Thyroid gland (tissue), 4 donors: ENCODE measurements at regions not wholly inside any gene's neighbourhood (a gene's known extent, or its start where the extent isn't known, plus 50 kb on each side); places are given as distances from the start of the nearest gene placed in this dataset.
"Not testable (repeated sequence)": the region's sequence is repeated elsewhere in the genome, so short reads cannot be mapped to it uniquely, and the experiment has no call there.

ENCODE experiments used
- CTCF ChIP-seq, 6 experiments: fragments of 200-600 bp in 3 of 6; fragments of 450-650 bp in 3 of 6; sonication (generic) in 3 of 6; IDR thresholded peaks; one replicate each; pipeline ENCODE4 v1.5.1; 2016 to 2019; ENCODE audit warnings: antibody characterized with exemption in 6 of 6, mild to moderate bottlenecking in 2 of 6, inconsistent platforms in 1 of 6, moderate library complexity in 1 of 6
- POLR2A ChIP-seq, 2 donors: fragments of 450-650 bp; IDR thresholded peaks; one replicate each; pipeline ENCODE4 v1.6.1; 2017; ENCODE audit warnings: antibody characterized with exemption in 2 of 2, mild to moderate bottlenecking in 2 of 2, moderate library complexity in 1 of 2

GRCh38 chr6:81932448-81932847, 180.0 kb upstream of the TENT5A start:
- not testable (repeated sequence) for TF ChIP-seq CTCF, POLR2A (IDR thresholded peaks at IDR 0.05)
